Immature natural killer cell (primary cell): ENCODE measurements at regions not wholly inside any gene's neighbourhood (a gene's known extent, or its start where the extent isn't known, plus 50 kb on each side); places are given as distances from the start of the nearest gene placed in this dataset.

Experiments
- DNase-seq, 3 donors: peaks; one replicate each; pipeline ENCODE4 v3.0.0; 2022; ENCODE audit warnings: mixed read lengths in 1 of 3
- H3K27ac Mint-ChIP-seq, 6 donors: one replicate each; pipeline ENCODE4 v1.8.0; 2020; ENCODE audit warnings: mixed read lengths in 6 of 6, mild to moderate bottlenecking in 5 of 6, inconsistent platforms in 4 of 6, moderate library complexity in 3 of 6
- H3K27me3 Mint-ChIP-seq, 3 donors: one replicate each; pipeline ENCODE4 v1.8.0; 2020 to 2021; ENCODE audit warnings: low read depth in 3 of 3, mild to moderate bottlenecking in 3 of 3, mixed read lengths in 3 of 3, moderate library complexity in 3 of 3, inconsistent platforms in 1 of 3
- H3K36me3 Mint-ChIP-seq, 3 donors: one replicate each; pipeline ENCODE4 v1.8.0; 2020; ENCODE audit warnings: mixed read lengths in 3 of 3, inconsistent platforms in 2 of 3, mild to moderate bottlenecking in 2 of 3
- H3K4me1 Mint-ChIP-seq, 2 donors: one replicate each; pipeline ENCODE4 v1.8.0; 2020; ENCODE audit warnings: inconsistent platforms in 2 of 2, mild to moderate bottlenecking in 2 of 2, mixed read lengths in 2 of 2, moderate library complexity in 1 of 2
- H3K4me3 Mint-ChIP-seq, 5 donors: one replicate each; pipeline ENCODE4 v1.8.0; 2020; ENCODE audit warnings: mild to moderate bottlenecking in 5 of 5, mixed read lengths in 5 of 5, inconsistent platforms in 3 of 5, moderate library complexity in 3 of 5
- H3K9me3 Mint-ChIP-seq, 6 donors: one replicate each; pipeline ENCODE4 v1.8.0; 2020; ENCODE audit warnings: mild to moderate bottlenecking in 6 of 6, mixed read lengths in 6 of 6, inconsistent platforms in 4 of 6, moderate library complexity in 3 of 6

GRCh38 chr17:77819497-77819896, 139.0 kb upstream of the TNRC6C start:
- Mint-ChIP-seq H3K36me3 (no peaks in the 10 kb centered on the region), H3K27ac (peak overlapping the region in 1 of 6 donors; percentile 9)

GRCh38 chr17:77821114-77821513, 137.4 kb upstream of the TNRC6C start:
- Mint-ChIP-seq H3K4me3 (no peak overlapping the region), H3K27ac (no peak overlapping the region), H3K9me3 (no peaks in the 10 kb centered on the region), H3K27me3 (peaks cover 0 to 4% (median 3%) of the 10 kb centered on the region in 3 donors), H3K4me1 (peaks cover 0 to 1% of the 10 kb centered on the region in 2 donors), H3K36me3 (no peaks in the 10 kb centered on the region)
- peak in 1 of 3 donors; percentile 23 for DNase-seq

More at GRCh38 chr17:77819497-77819896, 139.0 kb upstream of the TNRC6C start:
- Mint-ChIP-seq H3K4me1 (peaks cover 0 to 1% of the 10 kb centered on the region in 2 donors), H3K27me3 (peaks cover 0 to 4% (median 3%) of the 10 kb centered on the region in 3 donors), H3K4me3 (no peak overlapping the region), H3K9me3 (no peaks in the 10 kb centered on the region)
- DNase-seq, result no peak

- Mint-ChIP-seq H3K4me3 (no peak overlapping the region), H3K4me1 (peaks cover 0 to 1% of the 10 kb centered on the region in 2 donors), H3K27me3 (peaks cover 2 to 4% (median 3%) of the 10 kb centered on the region in 3 donors), H3K9me3 (no peaks in the 10 kb centered on the region), H3K27ac (no peak overlapping the region), H3K36me3 (no peaks in the 10 kb centered on the region)
- no peak for DNase-seq
Measured at GRCh38 chr17:77822302-77823030, 136.0 kb upstream of the TNRC6C start.

- no peaks in the 10 kb centered on the region for H3K9me3 Mint-ChIP-seq
- H3K27me3 Mint-ChIP-seq, result peaks cover 0 to 2% (median 2%) of the 10 kb centered on the region in 3 donors
- H3K36me3 Mint-ChIP-seq, result no peaks in the 10 kb centered on the region
- H3K4me1 Mint-ChIP-seq, result peaks cover 0 to 1% of the 10 kb centered on the region in 2 donors
- H3K4me3 Mint-ChIP-seq, result no peak overlapping the region
- no peak for DNase-seq
- peak overlapping the region in 2 of 6 donors; percentile 51 to 72 for H3K27ac Mint-ChIP-seq
Measured at GRCh38 chr17:77824102-77824779, 134.3 kb upstream of the TNRC6C start.

- Mint-ChIP-seq H3K27ac (no peak overlapping the region), H3K27me3 (peaks cover 0 to 2% (median 0%) of the 10 kb centered on the region in 3 donors), H3K4me1 (peaks cover 0 to 1% of the 10 kb centered on the region in 2 donors), H3K9me3 (no peaks in the 10 kb centered on the region), H3K4me3 (no peak overlapping the region), H3K36me3 (no peaks in the 10 kb centered on the region)
- DNase-seq, result no peak
Measured at GRCh38 chr17:77824780-77825280, 133.7 kb upstream of the TNRC6C start.

GRCh38 chr17:77825621-77826020, 132.9 kb upstream of the TNRC6C start:
- no peaks in the 10 kb centered on the region for H3K9me3 Mint-ChIP-seq
- no peaks in the 10 kb centered on the region for H3K36me3 Mint-ChIP-seq
- no peak for DNase-seq
- peaks cover 0 to under 1% of the 10 kb centered on the region in 2 donors for H3K4me1 Mint-ChIP-seq
- peaks cover 0 to 2% (median 0%) of the 10 kb centered on the region in 3 donors for H3K27me3 Mint-ChIP-seq
- no peak overlapping the region for H3K4me3 Mint-ChIP-seq
- no peak overlapping the region for H3K27ac Mint-ChIP-seq

- no peak for DNase-seq
- no peak overlapping the region for H3K4me3 Mint-ChIP-seq
- H3K27ac Mint-ChIP-seq, result no peak overlapping the region
- H3K4me1 Mint-ChIP-seq, result no peaks in the 10 kb centered on the region
- peaks cover 0 to 3% (median 0%) of the 10 kb centered on the region in 3 donors for H3K27me3 Mint-ChIP-seq
- H3K36me3 Mint-ChIP-seq, result no peaks in the 10 kb centered on the region
- no peaks in the 10 kb centered on the region for H3K9me3 Mint-ChIP-seq
Measured at GRCh38 chr17:77826132-77826873, 132.2 kb upstream of the TNRC6C start.

GRCh38 chr17:77827039-77827438, 131.5 kb upstream of the TNRC6C start:
- peaks cover 0 to 7% of the 10 kb centered on the region in 2 donors for H3K4me1 Mint-ChIP-seq
- H3K9me3 Mint-ChIP-seq, result no peaks in the 10 kb centered on the region
- no peak overlapping the region for H3K4me3 Mint-ChIP-seq
- no peaks in the 10 kb centered on the region for H3K36me3 Mint-ChIP-seq
- DNase-seq, result no peak
- peaks cover 0 to 9% (median 0%) of the 10 kb centered on the region in 3 donors for H3K27me3 Mint-ChIP-seq
- H3K27ac Mint-ChIP-seq, result no peak overlapping the region

GRCh38 chr17:77827511-77827910, 131.0 kb upstream of the TNRC6C start:
- Mint-ChIP-seq H3K27me3 (peaks cover 0 to 11% (median 0%) of the 10 kb centered on the region in 3 donors), H3K36me3 (no peaks in the 10 kb centered on the region), H3K4me1 (peaks cover 0 to 11% of the 10 kb centered on the region in 2 donors), H3K4me3 (no peak overlapping the region), H3K9me3 (no peaks in the 10 kb centered on the region), H3K27ac (no peak overlapping the region)
- DNase-seq, result no peak

GRCh38 chr17:77828749-77829539, 129.6 kb upstream of the TNRC6C start:
- no peak overlapping the region for H3K27ac Mint-ChIP-seq
- DNase-seq, result no peak
- no peak overlapping the region for H3K4me3 Mint-ChIP-seq

GRCh38 chr17:77829843-77830799, 128.4 kb upstream of the TNRC6C start:
- Mint-ChIP-seq H3K4me3 (no peak overlapping the region), H3K27ac (no peak overlapping the region), H3K36me3 (no peaks in the 10 kb centered on the region), H3K9me3 (no peaks in the 10 kb centered on the region), H3K4me1 (peaks cover 17 to 31% of the 10 kb centered on the region in 2 donors), H3K27me3 (peaks cover 0 to 11% (median 5%) of the 10 kb centered on the region in 3 donors)
- no peak for DNase-seq

More at GRCh38 chr17:77828749-77829539, 129.6 kb upstream of the TNRC6C start:
- peaks cover 5 to 19% of the 10 kb centered on the region in 2 donors for H3K4me1 Mint-ChIP-seq
- H3K27me3 Mint-ChIP-seq, result peaks cover 0 to 11% (median 0%) of the 10 kb centered on the region in 3 donors
- no peaks in the 10 kb centered on the region for H3K9me3 Mint-ChIP-seq
- H3K36me3 Mint-ChIP-seq, result no peaks in the 10 kb centered on the region

GRCh38 chr17:77830816-77831473, 127.6 kb upstream of the TNRC6C start:
- H3K27me3 Mint-ChIP-seq, result peaks cover 0 to 11% (median 5%) of the 10 kb centered on the region in 3 donors
- H3K36me3 Mint-ChIP-seq, result no peaks in the 10 kb centered on the region
- peaks cover 20 to 36% of the 10 kb centered on the region in 2 donors for H3K4me1 Mint-ChIP-seq
- no peak overlapping the region for H3K27ac Mint-ChIP-seq
- H3K9me3 Mint-ChIP-seq, result no peaks in the 10 kb centered on the region
- no peak for DNase-seq
- H3K4me3 Mint-ChIP-seq, result no peak overlapping the region
